GM12878 (cell line): ENCODE measurements at regions not wholly inside any gene's neighbourhood (a gene's known extent, or its start where the extent isn't known, plus 50 kb on each side); places are given as distances from the start of the nearest gene placed in this dataset.

ENCODE experiments used
- ATAC-seq: fragments of 200-7000 bp; cut with Tn5 transposase; 3 replicates; pipeline ENCODE4 v1.9.1; 2020; ENCODE audit warnings: mild to moderate bottlenecking, moderate library complexity
- BruUV-seq: library from RNA; stranded (reverse); fragments of 400-500 nt; replicated peaks from 2 replicates; lab custom pipeline; 2021; lab: Mats Ljungman, UMichigan
- CTCF ChIA-PET: fragments of 300-600 bp; sonication (Branson Sonifier 250); formaldehyde crosslinking; extraction: SDS; loops from one replicate; lab custom pipeline; 2021; ENCODE audit warnings: inconsistent platforms; lab: Yijun Ruan, JAX
- POLR2A ChIA-PET: fragments of 350-600 bp; formaldehyde crosslinking; extraction: SDS; loops from one replicate; lab custom pipeline; 2021; ENCODE audit warnings: inconsistent platforms; lab: Charles Lee
- RAD21 ChIA-PET: fragments of 300-600 bp; sonication (Branson Sonifier 250); formaldehyde crosslinking; loops from one replicate; lab custom pipeline; 2023; ENCODE audit warnings: antibody characterized with exemption; ENCODE audit not compliant: unreplicated experiment; lab: Charles Lee
- SMC1A ChIA-PET: fragments of 300-600 bp; sonication (Branson Sonifier 250); formaldehyde crosslinking; loops from one replicate; lab custom pipeline; 2023; ENCODE audit not compliant: unreplicated experiment, uncharacterized antibody; lab: Charles Lee
- DNase-seq: peaks from one replicate; pipeline ENCODE4 v3.0.0-alpha.2; 2011; ENCODE audit warnings: low read depth, low spot score
- FAIRE-seq: peaks from 3 replicates; lab custom pipeline; 2011; peaks lifted over from hg19 to GRCh38; lab: Jason Lieb, UNC
- H2AFZ ChIP-seq: 2 replicates; pipeline ENCODE4 v1.6.0; 2011; ENCODE audit warnings: low read depth, low read length, control low read depth; ENCODE audit not compliant: control insufficient read depth
- H3K27ac ChIP-seq: 2 replicates; pipeline ENCODE4 v1.5.1; 2011; ENCODE audit warnings: control low read depth; ENCODE audit not compliant: control insufficient read depth, insufficient read depth
- H3K27me3 ChIP-seq, 2 experiments: replicated peaks in 1 of 2; 2 replicates each; pipeline versions ENCODE4 v1.6.0 to v1.6.1; 2011; ENCODE audit warnings: low read length in 1 of 2; ENCODE audit not compliant: control insufficient read depth in 2 of 2, insufficient read depth in 2 of 2
- H3K36me3 ChIP-seq, 2 experiments: 2 replicates each; pipeline ENCODE4 v1.5.1; 2011; ENCODE audit warnings: low read length in 1 of 2; ENCODE audit not compliant: control insufficient read depth in 2 of 2, insufficient read depth in 2 of 2
- H3K4me1 ChIP-seq: 2 replicates; pipeline ENCODE4 v1.6.1; 2011; ENCODE audit warnings: mild to moderate bottlenecking, low read length, moderate library complexity, mixed read lengths; ENCODE audit not compliant: control insufficient read depth, insufficient read depth
- H3K4me2 ChIP-seq: 2 replicates; pipeline ENCODE4 v1.6.0; 2011; ENCODE audit warnings: control low read depth; ENCODE audit not compliant: control insufficient read depth, insufficient read depth
- H3K4me3 ChIP-seq: fragments of 200-600 bp; sonication (generic); 2 replicates; pipeline ENCODE4 v1.5.1; 2016
- H3K79me2 ChIP-seq: 2 replicates; pipeline ENCODE4 v1.6.0; 2011; ENCODE audit warnings: low read length; ENCODE audit not compliant: control insufficient read depth, insufficient read depth
- H3K9ac ChIP-seq: 2 replicates; pipeline ENCODE4 v1.8.0; 2011; ENCODE audit warnings: low read length, control low read depth, mixed read lengths; ENCODE audit not compliant: control insufficient read depth, insufficient read depth
- H3K9me3 ChIP-seq: replicated peaks from 3 replicates; pipeline ENCODE4 v1.5.1; 2011; ENCODE audit warnings: mild to moderate bottlenecking, low read length; ENCODE audit not compliant: control insufficient read depth, insufficient read depth
- H4K20me1 ChIP-seq: 2 replicates; pipeline ENCODE4 v1.6.0; 2011; ENCODE audit not compliant: control insufficient read depth, insufficient read depth
- E4F1 ChIP-seq: fragments of 450-650 bp; IDR thresholded peaks from 2 replicates; pipeline ENCODE4 v1.6.1; 2018; ENCODE audit warnings: borderline replicate concordance, mild to moderate bottlenecking; ENCODE audit not compliant: partially characterized antibody
- IRF5 ChIP-seq: fragments of 450-650 bp; IDR thresholded peaks from 2 replicates; pipeline ENCODE4 v1.6.1; 2017; ENCODE audit warnings: borderline replicate concordance
- MYB ChIP-seq: fragments of 150-350 bp; IDR thresholded peaks from 2 replicates; pipeline ENCODE4 v1.6.1; 2014; ENCODE audit warnings: mild to moderate bottlenecking, low read depth, low read length, borderline replicate concordance
- NFXL1 ChIP-seq: fragments of 450-650 bp; IDR thresholded peaks from 2 replicates; pipeline ENCODE4 v1.6.1; 2017; ENCODE audit warnings: antibody characterized with exemption, mild to moderate bottlenecking, borderline replicate concordance
- RUNX3 ChIP-seq: IDR thresholded peaks from 2 replicates; pipeline ENCODE4 v1.6.1; 2012; ENCODE audit warnings: low read length, inconsistent platforms
- TBL1XR1 ChIP-seq: IDR thresholded peaks from 2 replicates; pipeline ENCODE4 v1.6.1; 2012; ENCODE audit warnings: low read depth, low read length, improper control_type of control experiment
- ZBTB33 ChIP-seq: fragments of 450-650 bp; IDR thresholded peaks from 2 replicates; pipeline ENCODE4 v1.6.1; 2017; ENCODE audit warnings: mild to moderate bottlenecking
- ZSCAN29 ChIP-seq: fragments of 450-650 bp; IDR thresholded peaks from 2 replicates; pipeline ENCODE4 v1.6.1; 2017; ENCODE audit warnings: mild to moderate bottlenecking, moderate library complexity
- WGBS: methylation state at CpG from one replicate; pipeline ENCODE4 v1.1.6; 2016; ENCODE audit warnings: low lambda C conversion rate; ENCODE audit not compliant: insufficient replicate concordance, insufficient coverage; ENCODE audit errors: missing lambda C conversion rate; 5-methylcytosine and 5-hydroxymethylcytosine counted together
- in situ Hi-C: fragments of 300-500 bp; cut with MboI; formaldehyde crosslinking; loops from 9 replicates; pipeline ENCODE4 v1.14.3; 2018; ENCODE audit warnings: mixed read lengths
- intact Hi-C: fragments of 100-400 bp; cut with micrococcal nuclease; formaldehyde crosslinking; loops from one replicate; pipeline ENCODE4 v1.14.2; 2022; ENCODE audit not compliant: unreplicated experiment

GRCh38 chr10:92757711-92758104 is 68.0 kb downstream of the HHEX start:
- Histone ChIP-seq H3K9ac (no peak overlapping the region), H3K4me3 (no peak overlapping the region), H3K4me1 (peaks cover 34% of the 10 kb centered on the region), H3K4me2 (peak overlapping the region; percentile 94), H2AFZ (no peak overlapping the region; the same call in 1 of the 2 replicates), H4K20me1 (no peaks in the 10 kb centered on the region), H3K27ac (peak overlapping the region; percentile 77; the same call in 1 of the 2 replicates), H3K36me3 (no peaks in the 10 kb centered on the region), H3K9me3 (no peaks in the 10 kb centered on the region; the same call in 2 of the 3 replicates), H3K27me3 (peaks cover 0 to 2% of the 10 kb centered on the region in 2 experiments; a peak in 1 of 4 replicates), H3K79me2 (no peaks in the 10 kb centered on the region)
- intact Hi-C loops, result loop anchor here (1.0 to 2.0 kb wide), 3 partner anchors 27 to 61 kb away; no protein-coding TSS in a partner anchor
- TF ChIP-seq E4F1, result no peak
- BruUV-seq, result no TSS peak
- FAIRE-seq (no peak), ATAC-seq (no peak), DNase-seq (no peak)
- ChIA-PET CTCF (interaction anchor here (1.6 to 4.1 kb wide), 4 partner anchors 14 to 167 kb away, joined by 5 to 22 read pairs (median 9); no protein-coding TSS in a partner anchor), SMC1A (interaction anchor here (1.0 to 2.9 kb wide), 6 partner anchors 8 to 80 kb away, joined by 3 to 36 read pairs (median 4); no protein-coding TSS in a partner anchor), RAD21 (interaction anchor here (1.0 kb wide), 1 partner anchor 22 kb away, joined by 3 read pairs; no protein-coding TSS in a partner anchor), POLR2A (interaction anchor here (0.6 to 2.6 kb wide), 5 partner anchors 10 to 44 kb away, joined by 3 to 8 read pairs (median 5); no protein-coding TSS in a partner anchor)
- WGBS, result 0% methylated on average over 3 of the region's 3 CpGs
- in situ Hi-C loops, result no loop called here

- intact Hi-C loops (no loop called here), in situ Hi-C loops (no loop called here)
- Histone ChIP-seq H4K20me1 (no peaks in the 10 kb centered on the region), H3K36me3 (no peaks in the 10 kb centered on the region), H3K9me3 (no peaks in the 10 kb centered on the region; the same call in 2 of the 3 replicates), H3K27me3 (no peaks in the 10 kb centered on the region), H3K4me3 (no peak overlapping the region), H3K79me2 (no peaks in the 10 kb centered on the region), H3K4me2 (no peak overlapping the region), H3K4me1 (peaks cover 34% of the 10 kb centered on the region), H2AFZ (no peak overlapping the region), H3K27ac (no peak overlapping the region), H3K9ac (no peak overlapping the region)
- ChIA-PET POLR2A (no interaction called here), RAD21 (no interaction called here), CTCF (interaction anchor here (0.7 kb wide), 1 partner anchor 1442 kb away, joined by 3 read pairs; no protein-coding TSS in a partner anchor), SMC1A (interaction anchor here (1.1 kb wide), 1 partner anchor 7 kb away, joined by 3 read pairs; no protein-coding TSS in a partner anchor)
- WGBS, result 63% methylated on average over 1 of the region's 1 CpG
- no peak for FAIRE-seq
- DNase-seq, result no peak
- no TSS peak for BruUV-seq
- no peak for ATAC-seq
- TF ChIP-seq IRF5, result no peak
- TF ChIP-seq RUNX3, result no peak
- no peak for TF ChIP-seq NFXL1
- no peak for TF ChIP-seq ZSCAN29
- TF ChIP-seq TBL1XR1, result no peak
- no peak for TF ChIP-seq ZBTB33
- no peak for TF ChIP-seq MYB
Measured at GRCh38 chr10:92758594-92758993, 68.8 kb downstream of the HHEX start.
